Ecto neural progenitor cell (in vitro differentiated cells): ENCODE measurements at regions not wholly inside any gene's neighbourhood (a gene's known extent, or its start where the extent isn't known, plus 50 kb on each side); places are given as distances from the start of the nearest gene placed in this dataset.
"Not testable (repeated sequence)": the region's sequence is repeated elsewhere in the genome, so short reads cannot be mapped to it uniquely, and the experiment has no call there.

Experiments used
- DNase-seq: peaks from one replicate; pipeline ENCODE4 v3.0.0-alpha.2; 2018; ENCODE audit warnings: low spot score

GRCh38 chr2:111287646-111288568, 167.2 kb downstream of the BCL2L11 start:
- not testable (repeated sequence) for DNase-seq

- DNase-seq, result not testable (repeated sequence)
These were observed 169.7 kb downstream of the BCL2L11 start for GRCh38 chr2:111290370-111290769.

DNA sequence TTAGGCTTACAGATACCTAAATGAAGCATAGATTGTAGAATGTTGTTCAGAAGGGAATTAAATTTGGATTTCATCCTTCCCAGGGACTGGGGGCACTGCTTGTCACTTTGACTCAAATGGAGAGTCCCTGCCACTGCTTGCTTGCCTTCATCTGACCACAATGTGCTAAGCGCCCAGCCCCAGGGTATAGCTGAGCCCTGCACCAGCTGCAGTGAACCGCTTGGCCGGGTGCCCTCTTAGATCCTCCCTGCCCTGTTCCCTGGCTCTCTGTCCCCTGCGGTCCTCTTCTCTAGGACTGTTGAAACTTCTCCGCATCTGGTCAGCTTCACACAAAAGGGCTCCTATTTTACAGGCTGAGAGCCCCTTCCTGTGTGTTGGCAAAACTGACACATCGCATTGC, 170.9 kb downstream of the BCL2L11 start:
- not testable (repeated sequence) for DNase-seq

- not testable (repeated sequence) for DNase-seq
These were observed 171.7 kb downstream of the BCL2L11 start for GRCh38 chr2:111292232-111292968.

DNA sequence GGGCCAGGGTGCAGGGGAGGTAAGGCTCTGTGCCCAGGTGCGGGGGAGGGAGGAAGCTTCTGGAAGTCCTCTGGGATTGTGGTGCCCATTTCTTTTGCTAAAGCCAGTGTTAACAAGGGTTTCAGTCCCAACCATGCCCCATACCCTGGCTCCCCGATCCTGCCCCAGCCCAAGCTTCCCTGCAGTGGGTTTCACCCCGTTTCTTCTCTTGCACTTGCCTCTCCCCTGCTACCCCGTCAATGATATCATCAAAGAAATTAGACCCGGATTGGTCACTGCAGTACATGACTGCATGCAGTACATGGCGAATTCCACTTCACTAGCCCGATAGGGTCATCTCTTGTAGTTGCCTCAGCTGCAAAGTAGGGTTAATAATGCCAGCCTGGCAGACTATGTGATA, 174.0 kb downstream of the BCL2L11 start:
- DNase-seq, result not testable (repeated sequence)

DNA sequence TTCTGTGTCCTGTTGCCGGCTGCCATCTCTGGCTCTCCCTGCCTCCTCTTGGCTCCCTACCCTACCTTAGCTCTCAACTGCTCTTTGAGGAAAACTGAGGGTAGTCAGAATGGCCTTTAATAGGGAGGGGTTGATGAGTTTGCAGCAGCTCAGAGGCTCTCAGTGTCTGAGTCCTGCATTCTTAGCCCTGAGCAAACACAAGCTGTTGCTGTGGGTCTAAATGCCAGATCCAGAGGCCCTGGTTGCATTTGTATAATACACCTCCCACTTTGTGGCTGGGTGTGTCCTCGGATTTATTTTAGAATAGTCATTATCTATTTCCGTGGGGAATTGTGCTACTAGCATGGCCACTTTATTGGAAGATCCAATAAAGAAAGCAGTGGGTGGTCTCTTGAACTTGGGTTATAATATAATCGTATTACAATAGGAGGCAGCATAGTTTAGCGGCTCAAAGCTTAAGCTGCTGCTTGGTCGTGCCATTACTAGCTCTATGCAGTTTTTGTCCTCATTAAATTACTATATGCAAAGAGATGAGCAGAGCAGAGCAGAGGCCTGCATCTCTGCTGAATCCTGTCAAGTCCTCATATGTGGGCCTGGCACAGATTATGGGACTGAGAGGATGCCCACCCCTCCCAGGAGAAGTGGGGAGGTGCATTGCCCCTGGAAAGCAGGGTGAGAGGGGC, 175.5 kb downstream of the BCL2L11 start:
- DNase-seq, result not testable (repeated sequence)

GRCh38 chr2:111297128-111297527, 176.4 kb downstream of the BCL2L11 start:
- DNase-seq, result not testable (repeated sequence)

GRCh38 chr2:111298927-111299326, 178.2 kb downstream of the BCL2L11 start:
- not testable (repeated sequence) for DNase-seq

DNA sequence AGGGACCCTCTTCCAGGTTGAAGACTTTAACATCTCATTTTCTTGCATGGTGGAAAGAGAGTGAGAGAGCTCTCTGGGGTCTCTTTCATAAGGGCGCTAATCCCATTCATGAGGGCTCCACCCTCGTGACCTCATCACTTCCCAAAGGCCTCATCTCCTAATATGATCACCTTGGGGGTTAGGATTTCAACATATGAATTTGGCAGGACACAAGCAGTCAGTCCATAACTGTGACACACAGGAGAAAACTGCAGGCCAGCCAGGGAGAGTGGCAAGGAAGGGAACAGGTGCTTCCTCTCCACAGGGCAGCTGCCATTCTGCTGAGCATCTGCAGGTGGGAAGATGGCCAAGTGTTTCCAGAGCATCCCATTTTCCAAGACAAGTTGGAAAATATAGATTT, 178.9 kb downstream of the BCL2L11 start:
- not testable (repeated sequence) for DNase-seq

DNA sequence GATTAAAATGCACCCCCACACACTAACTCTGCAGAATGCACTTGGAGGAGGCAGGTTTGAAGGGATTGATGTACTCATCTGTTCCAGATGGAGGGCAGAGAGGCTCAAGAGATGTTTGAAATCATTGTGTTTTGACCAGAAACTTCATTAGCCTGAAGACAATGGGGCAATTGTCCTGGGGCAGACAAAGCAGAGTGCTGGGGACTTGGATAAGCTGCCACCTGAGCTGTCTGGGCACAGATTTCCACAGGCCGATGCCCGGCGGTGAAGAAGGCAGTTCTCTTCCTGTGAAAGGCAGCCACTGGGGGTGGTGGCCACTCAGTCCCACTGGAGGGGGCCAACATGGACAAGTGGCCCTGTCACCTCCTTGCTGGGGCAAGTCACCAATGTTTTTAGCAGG, 181.0 kb downstream of the BCL2L11 start:
- not testable (repeated sequence) for DNase-seq

GRCh38 chr2:111302397-111303218, 181.9 kb downstream of the BCL2L11 start:
- DNase-seq, result not testable (repeated sequence)

- DNase-seq, result not testable (repeated sequence)
These were observed 186.6 kb downstream of the BCL2L11 start for GRCh38 chr2:111307302-111307701.

DNA sequence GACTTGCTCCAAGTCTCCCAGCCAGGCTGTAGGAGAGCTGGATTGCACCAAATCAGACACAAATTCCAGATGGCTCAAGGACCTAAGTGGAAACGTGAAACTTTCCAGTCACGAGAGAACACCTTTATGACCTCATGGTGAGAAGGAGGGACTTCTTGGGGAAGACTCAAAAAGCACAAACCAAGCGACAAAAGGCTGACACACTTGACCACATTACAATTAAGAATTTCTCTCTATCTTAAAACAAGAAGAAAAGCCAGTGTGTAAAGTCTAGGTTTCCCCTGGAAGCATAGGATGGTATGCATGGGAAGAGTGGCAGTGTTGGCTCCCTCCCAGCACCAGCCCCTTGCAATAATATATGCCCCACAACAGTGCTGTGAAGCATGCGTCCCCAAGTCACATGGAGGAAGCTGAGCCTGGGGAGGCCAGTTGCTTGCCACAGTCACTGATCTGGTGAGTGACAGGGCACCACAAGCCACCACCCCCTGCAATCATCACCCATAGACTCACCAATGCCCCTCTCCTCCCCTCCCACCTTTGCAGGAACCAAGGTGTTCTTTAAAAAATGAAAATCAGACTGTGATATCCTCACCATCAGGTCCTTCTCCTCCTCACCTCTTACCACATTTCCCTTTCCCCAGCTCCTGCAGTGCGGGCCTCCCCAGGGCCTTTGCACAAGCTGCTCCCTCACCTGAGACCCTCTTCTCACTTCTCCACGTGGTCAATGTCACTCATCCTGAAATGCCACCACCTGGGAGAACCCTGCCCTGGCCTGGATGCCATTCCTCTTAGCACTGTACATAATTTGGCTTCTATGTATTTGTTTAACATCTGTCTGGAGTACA, 188.7 kb downstream of the BCL2L11 start:
- DNase-seq, result not testable (repeated sequence)

GRCh38 chr2:111310395-111310794, 189.7 kb downstream of the BCL2L11 start:
- not testable (repeated sequence) for DNase-seq

DNA sequence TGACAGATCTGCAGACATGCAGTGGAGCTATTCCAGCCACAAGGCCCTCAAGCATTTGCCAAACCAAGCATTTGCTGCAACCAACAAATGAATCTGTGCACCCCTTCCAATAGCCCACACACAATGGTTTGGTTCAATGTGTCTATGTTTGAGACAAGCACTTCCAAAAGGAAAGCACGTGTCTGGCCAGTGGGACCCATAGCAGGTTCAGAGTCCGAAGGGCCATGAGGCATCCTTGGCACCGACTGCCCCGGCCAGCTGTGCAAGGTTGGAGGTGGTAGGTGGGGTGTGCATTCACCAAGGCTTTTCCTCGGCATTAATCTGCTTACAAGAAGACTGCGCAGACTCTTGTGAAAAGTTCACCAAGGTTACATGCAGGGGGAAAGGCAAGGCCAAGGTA, 190.9 kb downstream of the BCL2L11 start:
- not testable (repeated sequence) for DNase-seq

- DNase-seq, result not testable (repeated sequence)
These were observed 192.3 kb downstream of the BCL2L11 start for GRCh38 chr2:111312897-111313607.

DNA sequence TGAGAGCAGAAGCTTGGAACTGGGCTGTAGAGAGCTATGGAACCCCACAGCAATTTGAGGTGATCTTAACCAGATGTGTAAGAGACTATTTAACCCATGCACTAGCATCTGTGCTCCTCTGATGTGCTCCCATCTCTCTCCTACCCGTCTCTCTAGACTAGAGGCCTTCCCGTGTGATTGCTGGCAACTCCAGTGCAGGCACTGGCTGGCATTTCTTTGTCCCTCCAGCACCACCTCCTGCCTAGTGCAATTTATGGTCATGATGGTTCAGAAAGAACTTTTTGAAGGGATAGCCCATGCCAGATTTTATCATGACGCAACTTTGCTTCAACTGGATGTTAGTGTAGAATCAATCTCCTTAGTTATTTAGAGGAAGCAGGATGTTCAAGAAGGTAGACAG, 193.0 kb downstream of the BCL2L11 start:
- DNase-seq, result not testable (repeated sequence)

GRCh38 chr2:111315188-111315917, 194.6 kb downstream of the BCL2L11 start:
- DNase-seq, result not testable (repeated sequence)

GRCh38 chr2:111316221-111316741, 195.6 kb downstream of the BCL2L11 start:
- DNase-seq, result not testable (repeated sequence)
